GM21576 (cell line): ENCODE measurements at regions not wholly inside any gene's neighbourhood (a gene's known extent, or its start where the extent isn't known, plus 50 kb on each side); places are given as distances from the start of the nearest gene placed in this dataset.

Source experiments
- ATAC-seq: cut with Tn5 transposase; IDR thresholded peaks from one replicate; pipeline ENCODE4 v1.9.1; 2021; ENCODE audit warnings: mild to moderate bottlenecking, moderate library complexity; ENCODE audit not compliant: unreplicated experiment

DNA sequence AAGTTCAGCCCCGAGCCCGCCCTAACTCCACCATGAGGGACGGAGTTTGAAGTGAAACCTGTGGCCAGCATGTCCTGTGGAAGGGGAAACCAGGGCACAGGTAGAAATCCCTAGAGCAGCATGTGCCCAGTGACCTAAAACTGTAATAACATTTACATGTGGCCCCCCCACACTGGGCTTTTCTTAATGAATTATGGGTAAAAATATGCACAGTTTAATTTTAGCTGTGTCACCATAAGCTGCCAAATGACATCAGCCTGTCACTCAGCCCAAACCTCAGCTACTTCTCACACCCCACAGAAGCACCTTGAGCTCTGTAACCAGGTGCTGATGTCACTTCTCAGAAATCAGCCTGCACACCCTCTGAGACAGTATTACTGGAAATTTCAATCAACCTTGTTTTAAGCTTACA lies 50.0 kb upstream of the SLC19A1 start:
- peak; percentile 52 for ATAC-seq

GRCh38 chr21:45592626-45593134 lies 50.4 kb upstream of the SLC19A1 start:
- no peak for ATAC-seq

DNA sequence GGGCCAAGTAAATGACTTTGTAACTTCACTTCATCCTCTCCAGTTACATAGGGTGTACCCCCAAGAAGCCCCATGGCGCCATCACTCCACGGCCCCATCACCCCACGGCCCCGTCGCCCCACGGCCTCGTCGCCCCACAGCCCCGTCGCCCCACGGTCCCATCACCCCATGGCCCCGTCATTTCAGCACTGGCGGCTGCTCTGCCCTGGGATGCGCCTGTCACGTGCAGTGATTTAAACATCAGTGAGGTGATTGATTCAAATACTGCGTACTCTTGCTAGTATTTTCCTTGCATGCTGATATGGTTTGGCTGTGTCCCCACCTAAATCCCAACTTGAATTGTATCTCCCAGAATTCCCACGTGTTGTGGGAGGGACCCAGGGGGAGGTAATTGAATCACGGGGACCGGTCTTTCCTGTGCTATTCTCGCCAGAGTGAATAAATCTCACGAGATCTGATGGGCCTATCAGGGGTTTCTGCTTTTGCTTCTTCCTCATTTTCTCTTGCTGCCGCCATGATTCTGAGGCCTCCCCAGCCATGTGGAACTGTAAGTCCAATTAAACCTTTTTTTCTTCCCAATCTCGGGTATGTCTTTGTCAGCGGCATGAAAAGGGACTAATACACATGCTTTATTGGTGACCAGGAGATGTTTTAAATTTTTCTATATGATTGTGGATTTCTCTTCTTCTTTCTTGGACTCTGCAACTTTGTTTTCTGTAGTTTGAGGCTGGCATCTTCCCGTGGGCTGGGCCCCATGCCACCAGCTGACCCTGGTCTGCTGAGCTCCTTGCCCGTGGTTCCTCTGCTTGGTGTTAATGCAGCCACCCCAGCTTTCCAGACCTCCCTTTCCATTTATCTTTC lies 50.1 kb upstream of the PCBP3 start:
- no peak for ATAC-seq
